ENCODE measurements at regions not wholly inside any gene's neighbourhood (a gene's known extent, or its start where the extent isn't known, plus 50 kb on each side); places are given as distances from the start of the nearest gene placed in this dataset.

DNA sequence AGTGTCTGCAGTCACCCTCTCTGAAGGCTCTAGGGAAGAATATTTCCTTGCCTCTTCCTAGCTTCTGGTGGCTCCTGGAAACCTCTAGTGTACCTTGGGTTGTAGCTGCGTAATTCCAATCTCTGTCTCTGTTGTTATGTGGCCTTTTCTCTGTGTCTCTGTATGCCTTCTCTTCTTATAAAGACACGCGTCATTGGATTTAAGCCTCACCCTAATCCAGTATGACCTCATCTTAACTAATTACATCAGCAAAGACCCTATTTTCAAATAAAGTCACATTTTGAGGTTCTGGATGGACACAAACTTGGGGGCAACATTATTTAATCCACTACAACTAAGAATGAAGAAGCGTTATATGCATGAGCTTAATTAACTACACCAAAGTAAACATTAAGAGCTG, 111.4 kb upstream of the ZNF184 start:
- TF ChIP-seq, protein P1, sequence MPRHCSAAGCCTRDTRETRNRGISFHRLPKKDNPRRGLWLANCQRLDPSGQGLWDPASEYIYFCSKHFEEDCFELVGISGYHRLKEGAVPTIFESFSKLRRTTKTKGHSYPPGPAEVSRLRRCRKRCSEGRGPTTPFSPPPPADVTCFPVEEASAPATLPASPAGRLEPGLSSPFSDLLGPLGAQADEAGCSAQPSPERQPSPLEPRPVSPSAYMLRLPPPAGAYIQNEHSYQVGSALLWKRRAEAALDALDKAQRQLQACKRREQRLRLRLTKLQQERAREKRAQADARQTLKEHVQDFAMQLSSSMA (CRISPR knock-in tag; IDR thresholded peaks at IDR 0.05), result no peak
- TF ChIP-seq POLR2A (IDR thresholded peaks at IDR 0.05; ENCODE audit: insufficient read depth in 1 of 2, low read depth in 2 of 2, low read length in 2 of 2) (no peak), KDM6A (CRISPR knock-in tag; IDR thresholded peaks at IDR 0.05; ENCODE audit: low read depth) (no peak), PAX8 (CRISPR knock-in tag; IDR thresholded peaks at IDR 0.05; ENCODE audit: borderline replicate concordance) (no peak), CBFB (CRISPR knock-in tag; IDR thresholded peaks at IDR 0.05) (no peak), KDM5B (CRISPR knock-in tag; IDR thresholded peaks at IDR 0.05; ENCODE audit: borderline replicate concordance) (no peak), NR3C1 (CRISPR knock-in tag; IDR thresholded peaks at IDR 0.05) (no peak), ZSCAN29 (CRISPR knock-in tag; conservative IDR thresholded peaks at IDR 0.05) (no peak)
- TF ChIP-seq, protein P2, sequence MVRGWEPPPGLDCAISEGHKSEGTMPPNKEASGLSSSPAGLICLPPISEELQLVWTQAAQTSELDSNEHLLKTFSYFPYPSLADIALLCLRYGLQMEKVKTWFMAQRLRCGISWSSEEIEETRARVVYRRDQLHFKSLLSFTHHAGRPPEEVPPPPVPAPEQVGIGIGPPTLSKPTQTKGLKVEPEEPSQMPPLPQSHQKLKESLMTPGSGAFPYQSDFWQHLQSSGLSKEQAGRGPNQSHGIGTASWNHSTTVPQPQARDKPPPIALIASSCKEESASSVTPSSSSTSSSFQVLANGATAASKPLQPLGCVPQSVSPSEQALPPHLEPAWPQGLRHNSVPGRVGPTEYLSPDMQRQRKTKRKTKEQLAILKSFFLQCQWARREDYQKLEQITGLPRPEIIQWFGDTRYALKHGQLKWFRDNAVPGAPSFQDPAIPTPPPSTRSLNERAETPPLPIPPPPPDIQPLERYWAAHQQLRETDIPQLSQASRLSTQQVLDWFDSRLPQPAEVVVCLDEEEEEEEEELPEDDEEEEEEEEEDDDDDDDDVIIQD (CRISPR knock-in tag; IDR thresholded peaks at IDR 0.05; ENCODE audit: low read depth), result no peak
- TF ChIP-seq, protein P3, sequence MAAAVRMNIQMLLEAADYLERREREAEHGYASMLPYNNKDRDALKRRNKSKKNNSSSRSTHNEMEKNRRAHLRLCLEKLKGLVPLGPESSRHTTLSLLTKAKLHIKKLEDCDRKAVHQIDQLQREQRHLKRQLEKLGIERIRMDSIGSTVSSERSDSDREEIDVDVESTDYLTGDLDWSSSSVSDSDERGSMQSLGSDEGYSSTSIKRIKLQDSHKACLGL (CRISPR knock-in tag; IDR thresholded peaks at IDR 0.05), result no peak
- TF ChIP-seq, protein P4, sequence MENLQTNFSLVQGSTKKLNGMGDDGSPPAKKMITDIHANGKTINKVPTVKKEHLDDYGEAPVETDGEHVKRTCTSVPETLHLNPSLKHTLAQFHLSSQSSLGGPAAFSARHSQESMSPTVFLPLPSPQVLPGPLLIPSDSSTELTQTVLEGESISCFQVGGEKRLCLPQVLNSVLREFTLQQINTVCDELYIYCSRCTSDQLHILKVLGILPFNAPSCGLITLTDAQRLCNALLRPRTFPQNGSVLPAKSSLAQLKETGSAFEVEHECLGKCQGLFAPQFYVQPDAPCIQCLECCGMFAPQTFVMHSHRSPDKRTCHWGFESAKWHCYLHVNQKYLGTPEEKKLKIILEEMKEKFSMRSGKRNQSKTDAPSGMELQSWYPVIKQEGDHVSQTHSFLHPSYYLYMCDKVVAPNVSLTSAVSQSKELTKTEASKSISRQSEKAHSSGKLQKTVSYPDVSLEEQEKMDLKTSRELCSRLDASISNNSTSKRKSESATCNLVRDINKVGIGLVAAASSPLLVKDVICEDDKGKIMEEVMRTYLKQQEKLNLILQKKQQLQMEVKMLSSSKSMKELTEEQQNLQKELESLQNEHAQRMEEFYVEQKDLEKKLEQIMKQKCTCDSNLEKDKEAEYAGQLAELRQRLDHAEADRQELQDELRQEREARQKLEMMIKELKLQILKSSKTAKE (CRISPR knock-in tag; IDR thresholded peaks at IDR 0.05; ENCODE audit: borderline replicate concordance), result no peak

Measured in HepG2 (cell line).